ENCODE measurements at regions not wholly inside any gene's neighbourhood (a gene's known extent, or its start where the extent isn't known, plus 50 kb on each side); places are given as distances from the start of the nearest gene placed in this dataset.

DNA sequence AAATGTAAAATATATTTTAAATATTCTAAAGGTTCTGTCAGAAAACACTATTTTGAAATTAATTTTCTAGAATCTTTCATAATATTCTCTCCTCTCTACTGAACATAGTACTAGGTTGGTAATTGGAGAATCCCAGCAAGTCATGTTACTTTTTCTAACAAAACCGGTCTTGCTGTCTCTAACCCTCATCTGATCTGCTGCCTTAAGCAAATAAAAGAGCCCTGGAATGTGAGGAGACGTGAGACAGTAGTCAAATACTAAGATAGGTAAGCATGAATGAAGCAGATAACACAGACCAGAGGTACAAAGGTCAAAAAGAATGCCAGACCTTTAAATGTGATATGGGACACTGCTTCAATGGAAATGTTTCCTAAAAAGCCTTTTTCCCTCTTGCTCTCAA, 462.4 kb upstream of the NUPR2 start:
- POLR2A ChIA-PET: no interaction called here
- H3K36me3 Mint-ChIP-seq (ENCODE audit: low read depth): no peaks in the 10 kb centered on the region
- intact Hi-C loops (cut with micrococcal nuclease): no loop called here
- H3K4me3 Mint-ChIP-seq: no peak overlapping the region
- H3K9me3 Mint-ChIP-seq: peaks cover 22% of the 10 kb centered on the region
- no peaks in the 10 kb centered on the region for H3K4me1 Mint-ChIP-seq (ENCODE audit: low read depth)
- CTCF ChIA-PET: no interaction called here
- DNase-seq (no peak), ATAC-seq (no peak)
- TF ChIP-seq, protein P1, sequence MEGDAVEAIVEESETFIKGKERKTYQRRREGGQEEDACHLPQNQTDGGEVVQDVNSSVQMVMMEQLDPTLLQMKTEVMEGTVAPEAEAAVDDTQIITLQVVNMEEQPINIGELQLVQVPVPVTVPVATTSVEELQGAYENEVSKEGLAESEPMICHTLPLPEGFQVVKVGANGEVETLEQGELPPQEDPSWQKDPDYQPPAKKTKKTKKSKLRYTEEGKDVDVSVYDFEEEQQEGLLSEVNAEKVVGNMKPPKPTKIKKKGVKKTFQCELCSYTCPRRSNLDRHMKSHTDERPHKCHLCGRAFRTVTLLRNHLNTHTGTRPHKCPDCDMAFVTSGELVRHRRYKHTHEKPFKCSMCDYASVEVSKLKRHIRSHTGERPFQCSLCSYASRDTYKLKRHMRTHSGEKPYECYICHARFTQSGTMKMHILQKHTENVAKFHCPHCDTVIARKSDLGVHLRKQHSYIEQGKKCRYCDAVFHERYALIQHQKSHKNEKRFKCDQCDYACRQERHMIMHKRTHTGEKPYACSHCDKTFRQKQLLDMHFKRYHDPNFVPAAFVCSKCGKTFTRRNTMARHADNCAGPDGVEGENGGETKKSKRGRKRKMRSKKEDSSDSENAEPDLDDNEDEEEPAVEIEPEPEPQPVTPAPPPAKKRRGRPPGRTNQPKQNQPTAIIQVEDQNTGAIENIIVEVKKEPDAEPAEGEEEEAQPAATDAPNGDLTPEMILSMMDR (IDR thresholded peaks at IDR 0.05): no peak
- H3K27me3 Mint-ChIP-seq: no peaks in the 10 kb centered on the region
- H3K27ac Mint-ChIP-seq: no peak overlapping the region

DNA sequence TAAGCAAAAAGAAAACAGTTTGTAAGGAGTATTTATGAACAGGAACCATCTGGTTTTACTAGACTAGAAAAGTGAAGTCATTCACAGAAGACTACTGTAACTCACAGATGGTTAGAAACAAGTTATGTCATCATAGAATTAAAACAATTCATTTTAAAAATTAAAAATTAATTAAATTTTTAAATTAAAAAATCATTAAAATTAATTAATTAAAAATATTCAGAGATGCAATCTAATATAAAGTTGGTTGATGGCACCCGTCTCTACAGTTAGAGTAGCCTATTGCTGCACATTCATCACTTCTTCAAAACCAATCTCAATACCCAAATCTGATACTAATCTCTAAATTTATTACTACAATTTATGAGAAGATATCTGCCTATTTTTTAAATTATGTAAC, 454.8 kb upstream of the NUPR2 start:
- no peak for DNase-seq

DNA sequence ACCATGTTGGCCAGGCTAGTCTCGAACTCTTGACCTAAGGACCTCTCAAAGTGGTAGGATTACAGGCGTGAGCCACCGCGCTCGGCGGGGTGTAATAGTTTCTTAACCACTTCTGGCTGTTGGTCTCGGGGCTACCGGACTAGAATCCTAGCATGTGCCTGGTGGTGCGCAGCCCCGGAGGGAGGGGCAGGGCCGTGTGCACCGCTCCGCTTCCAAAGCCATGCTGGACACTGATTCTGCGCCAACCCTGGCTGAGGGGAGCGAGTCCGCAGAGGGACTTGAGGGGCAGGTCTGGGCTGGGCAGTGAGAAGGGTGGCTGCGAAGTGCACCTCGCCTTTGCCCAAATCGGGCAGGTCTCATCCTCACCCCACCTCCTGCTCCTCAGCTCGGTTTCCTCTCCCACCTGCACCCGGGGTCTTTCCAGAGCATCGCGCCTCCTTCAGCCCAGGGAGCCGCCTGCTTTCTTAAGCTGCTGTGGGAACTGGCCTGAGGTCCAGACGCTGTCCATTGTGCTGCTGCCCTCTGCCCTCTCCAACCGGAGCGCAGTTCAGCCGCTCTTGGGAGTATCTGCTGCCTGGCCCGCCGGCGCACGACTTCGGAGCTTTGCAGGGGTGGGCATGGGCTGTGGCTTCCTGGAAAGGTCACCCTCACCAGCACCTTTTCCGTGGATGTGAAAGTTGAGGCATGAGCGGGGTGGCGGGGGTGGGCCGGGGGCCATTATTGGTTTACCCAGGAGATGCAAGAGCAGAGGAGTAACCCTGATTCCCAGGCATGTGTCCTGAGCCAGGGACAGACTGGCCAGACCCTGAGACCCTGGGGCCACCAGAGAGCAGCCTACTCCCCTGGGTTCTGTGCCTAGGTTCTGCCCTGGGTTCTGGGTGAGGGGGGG, 422.6 kb upstream of the NUPR2 start:
- Mint-ChIP-seq H3K36me3 (ENCODE audit: low read depth) (peaks cover 5% of the 10 kb centered on the region), H3K4me3 (no peak overlapping the region), H3K27me3 (no peaks in the 10 kb centered on the region), H3K9me3 (peaks cover 25% of the 10 kb centered on the region), H3K4me1 (ENCODE audit: low read depth) (no peaks in the 10 kb centered on the region), H3K27ac (no peak overlapping the region)
- intact Hi-C loops (cut with micrococcal nuclease): no loop called here
- TF ChIP-seq, protein P1 (IDR thresholded peaks at IDR 0.05): no peak
- ATAC-seq (no peak), DNase-seq (no peak)
- POLR2A ChIA-PET: no interaction called here
- CTCF ChIA-PET: no interaction called here

More for the DNA sequence above, 454.8 kb upstream of the NUPR2 start:
- no peaks in the 10 kb centered on the region for H3K4me1 Mint-ChIP-seq (ENCODE audit: low read depth)
- ChIA-PET CTCF (no interaction called here), POLR2A (no interaction called here)
- no peak overlapping the region for H3K27ac Mint-ChIP-seq
- TF ChIP-seq, protein P1 (IDR thresholded peaks at IDR 0.05): no peak
- no peak overlapping the region for H3K4me3 Mint-ChIP-seq
- H3K36me3 Mint-ChIP-seq (ENCODE audit: low read depth): no peaks in the 10 kb centered on the region
- peaks cover 16% of the 10 kb centered on the region for H3K9me3 Mint-ChIP-seq
- ATAC-seq: no peak
- intact Hi-C loops (cut with micrococcal nuclease): no loop called here
- no peaks in the 10 kb centered on the region for H3K27me3 Mint-ChIP-seq

DNA sequence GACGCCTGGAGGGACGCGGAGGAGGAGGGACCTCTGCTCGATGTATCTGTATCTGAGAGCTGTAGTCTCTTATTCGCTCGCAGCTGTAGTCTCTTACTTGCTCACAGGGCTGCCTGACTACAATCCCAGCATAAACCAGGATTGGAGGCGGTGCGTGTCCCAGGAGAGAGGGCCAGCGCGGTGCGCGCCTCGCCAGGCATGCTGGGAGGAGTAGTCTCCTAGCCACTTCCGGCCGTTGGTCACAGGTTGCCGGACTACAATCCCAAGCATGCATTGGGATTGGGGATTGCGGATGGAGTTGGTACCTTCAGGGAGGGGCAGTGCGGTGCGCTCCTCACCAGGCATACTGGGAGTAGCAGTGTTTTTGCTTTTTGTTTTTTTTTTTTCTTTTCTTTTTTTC, 421.7 kb upstream of the NUPR2 start:
- H3K36me3 Mint-ChIP-seq (ENCODE audit: low read depth): peaks cover 5% of the 10 kb centered on the region
- ATAC-seq: no peak
- peaks cover 26% of the 10 kb centered on the region for H3K9me3 Mint-ChIP-seq
- no peaks in the 10 kb centered on the region for H3K4me1 Mint-ChIP-seq (ENCODE audit: low read depth)
- intact Hi-C loops (cut with micrococcal nuclease): no loop called here
- no peak overlapping the region for H3K4me3 Mint-ChIP-seq
- DNase-seq: no peak
- CTCF ChIA-PET: no interaction called here
- TF ChIP-seq, protein P1 (IDR thresholded peaks at IDR 0.05): no peak
- POLR2A ChIA-PET: no interaction called here
- no peaks in the 10 kb centered on the region for H3K27me3 Mint-ChIP-seq
- H3K27ac Mint-ChIP-seq: no peak overlapping the region

DNA sequence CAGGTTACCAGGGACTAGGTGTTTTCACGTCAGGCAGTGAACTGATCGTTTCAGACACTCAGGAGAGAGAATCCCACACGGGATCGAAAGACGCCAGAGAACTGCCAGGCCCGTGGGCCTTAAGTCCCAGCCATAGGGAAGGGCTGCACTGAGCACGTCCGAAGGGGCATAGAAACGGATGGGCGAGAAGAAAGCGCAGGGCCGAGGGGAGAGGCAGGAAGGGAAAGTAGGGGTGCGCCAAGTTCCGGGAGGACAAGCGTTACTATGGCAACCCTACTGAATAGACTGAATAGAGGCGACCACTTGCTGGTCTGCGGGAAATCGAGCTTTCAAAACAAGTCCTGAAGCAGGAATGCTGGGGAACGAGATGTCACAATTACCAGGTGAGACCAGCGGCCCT, 421.3 kb upstream of the NUPR2 start:
- H3K9me3 Mint-ChIP-seq: peaks cover 26% of the 10 kb centered on the region
- ChIA-PET CTCF (no interaction called here), POLR2A (no interaction called here)
- intact Hi-C loops (cut with micrococcal nuclease): no loop called here
- no peaks in the 10 kb centered on the region for H3K27me3 Mint-ChIP-seq
- TF ChIP-seq, protein P1 (IDR thresholded peaks at IDR 0.05): no peak
- no peaks in the 10 kb centered on the region for H3K4me1 Mint-ChIP-seq (ENCODE audit: low read depth)
- H3K4me3 Mint-ChIP-seq: no peak overlapping the region
- H3K27ac Mint-ChIP-seq: no peak overlapping the region
- peaks cover 5% of the 10 kb centered on the region for H3K36me3 Mint-ChIP-seq (ENCODE audit: low read depth)
- ATAC-seq: no peak
- no peak for DNase-seq

All from activated CD8-positive, alpha-beta T cell treated with anti-CD3 and anti-CD28 coated beads for 36 hours (primary cell).